Erythroblast (primary cell): ENCODE measurements at regions not wholly inside any gene's neighbourhood (a gene's known extent, or its start where the extent isn't known, plus 50 kb on each side); places are given as distances from the start of the nearest gene placed in this dataset.
A peak's percentile ranks its signal among the peaks of the same experiment; 100 is the strongest.
"Not testable (repeated sequence)": the region's sequence is repeated elsewhere in the genome, so short reads cannot be mapped to it uniquely, and the experiment has no call there.

ENCODE experiments used
- DNase-seq, 2 experiments: peaks; one replicate each; lab custom pipeline; 2025; lab: John Stamatoyannopoulos, UW
- GATA1 ChIP-seq: IDR thresholded peaks from 2 replicates; pipeline ENCODE4 v1.6.1; 2011; ENCODE audit warnings: low read depth, mild to moderate bottlenecking, control low read depth, low read length, moderate library complexity
- POLR2A ChIP-seq: IDR thresholded peaks from 2 replicates; pipeline ENCODE4 v1.6.1; 2011; ENCODE audit warnings: mild to moderate bottlenecking, low read length

- DNase-seq = no peak
- TF ChIP-seq POLR2A (no peak), GATA1 (no peak)
Observed at GRCh38 chr3:27641271-27641800, 80.8 kb downstream of the EOMES start.

GRCh38 chr3:27639271-27639670 lies 82.9 kb downstream of the EOMES start:
- no peak for DNase-seq
- no peak for TF ChIP-seq POLR2A

- no peak for TF ChIP-seq GATA1
- no peak for TF ChIP-seq POLR2A
- no peak for DNase-seq
Observed at GRCh38 chr3:27638594-27638993, 83.5 kb downstream of the EOMES start.

- no peak for TF ChIP-seq POLR2A
- TF ChIP-seq GATA1 = no peak
- DNase-seq = no peak
Observed at GRCh38 chr3:27637346-27637995, 84.7 kb downstream of the EOMES start.

- not testable (repeated sequence) for DNase-seq
Observed at GRCh38 chr3:27635006-27635405, 87.1 kb downstream of the EOMES start.

GRCh38 chr3:27633224-27633545 lies 88.9 kb downstream of the EOMES start:
- peak; percentile 14 to 27 for DNase-seq
- TF ChIP-seq GATA1 (no peak), POLR2A (no peak)

- peak; percentile 30 to 44 for DNase-seq
Observed at GRCh38 chr3:27632431-27633223, 89.5 kb downstream of the EOMES start.

GRCh38 chr3:27630885-27631284 lies 91.2 kb downstream of the EOMES start:
- DNase-seq = no peak
- TF ChIP-seq GATA1 (no peak), POLR2A (no peak)

More at GRCh38 chr3:27632431-27633223, 89.5 kb downstream of the EOMES start:
- TF ChIP-seq POLR2A (no peak), GATA1 (no peak)

GRCh38 chr3:27629366-27629765 lies 92.8 kb downstream of the EOMES start:
- no peak for DNase-seq
- TF ChIP-seq GATA1 (no peak), POLR2A (no peak)

GRCh38 chr3:27628026-27628750 lies 93.9 kb downstream of the EOMES start:
- TF ChIP-seq GATA1 (no peak), POLR2A (no peak)
- DNase-seq = no peak

- TF ChIP-seq POLR2A (no peak), GATA1 (no peak)
Observed at GRCh38 chr3:27626596-27627118, 95.5 kb downstream of the EOMES start.

GRCh38 chr3:27625864-27626263 lies 96.3 kb downstream of the EOMES start:
- DNase-seq = no peak
- TF ChIP-seq GATA1 = no peak

More at GRCh38 chr3:27626596-27627118, 95.5 kb downstream of the EOMES start:
- DNase-seq = no peak

GRCh38 chr3:27623085-27623753 lies 98.9 kb downstream of the EOMES start:
- no peak for TF ChIP-seq POLR2A
- TF ChIP-seq GATA1 = no peak
- no peak for DNase-seq

GRCh38 chr3:27617552-27617951 lies 104.6 kb downstream of the EOMES start:
- no peak for TF ChIP-seq GATA1
- no peak for TF ChIP-seq POLR2A
- DNase-seq = no peak
